AG04449 (cell line): ENCODE measurements at regions not wholly inside any gene's neighbourhood (a gene's known extent, or its start where the extent isn't known, plus 50 kb on each side); places are given as distances from the start of the nearest gene placed in this dataset.
"Not testable (repeated sequence)": the region's sequence is repeated elsewhere in the genome, so short reads cannot be mapped to it uniquely, and the experiment has no call there.

Experiments
- CTCF ChIA-PET: fragments of 350-600 bp; formaldehyde crosslinking; extraction: SDS; loops from one replicate; lab custom pipeline; 2021; ENCODE audit warnings: antibody characterized with exemption; lab: Yijun Ruan, JAX
- POLR2A ChIA-PET: fragments of 400-600, 350-600 bp; formaldehyde crosslinking; extraction: SDS; loops from one replicate; lab custom pipeline; 2020; ENCODE audit warnings: antibody characterized with exemption, inconsistent platforms; lab: Yijun Ruan, JAX
- DNase-seq: peaks from one replicate; pipeline ENCODE4 v3.0.0-alpha.2; 2010; ENCODE audit warnings: low read depth, low spot score
- H3K4me3 ChIP-seq: 2 replicates; pipeline ENCODE4 v1.5.1; 2011; ENCODE audit warnings: low read depth, mild to moderate bottlenecking, control low read depth, low read length
- CTCF ChIP-seq: IDR thresholded peaks from one replicate; pipeline ENCODE4 v1.5.1; 2011; ENCODE audit warnings: mild to moderate bottlenecking, moderate library complexity, low read length, control low read depth, inconsistent platforms; ENCODE audit not compliant: insufficient read depth; ENCODE audit errors: missing control alignments

DNA sequence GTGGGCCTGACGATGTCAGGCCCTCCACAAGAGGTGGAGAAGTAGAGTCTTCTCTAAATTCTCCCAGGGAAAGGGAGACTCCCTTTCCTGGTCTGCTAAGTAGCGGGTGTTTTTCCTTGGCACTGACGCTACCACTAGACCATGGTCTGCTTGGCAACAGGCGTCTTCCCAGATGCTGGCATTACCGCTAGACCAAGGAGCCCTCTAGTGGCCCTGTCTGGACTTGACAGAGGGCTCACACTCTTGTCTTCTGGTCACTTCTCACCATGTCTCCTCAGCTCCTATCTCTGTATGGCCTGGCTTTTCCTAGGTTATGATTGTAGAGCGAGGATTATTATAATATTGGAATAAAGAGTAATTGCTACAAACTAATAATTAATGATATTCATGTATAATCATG is 51.1 kb upstream of the RASSF6 start:
- H3K4me3 ChIP-seq, DNase-seq, POLR2A ChIA-PET: not testable (repeated sequence)
- CTCF ChIA-PET, result interaction anchor here (1.0 kb wide), 1 partner anchor 11 kb away, joined by 3 read pairs; no protein-coding TSS in a partner anchor

GRCh38 chr4:73673286-73673685 is 53.0 kb upstream of the RASSF6 start:
- H3K4me3 ChIP-seq, result no peak overlapping the region
- ChIA-PET POLR2A (no interaction called here), CTCF (interaction anchor here (1.6 to 5.2 kb wide), 3 partner anchors 10 to 250 kb away, joined by 5 to 37 read pairs (median 7); no protein-coding TSS in a partner anchor)
- DNase-seq, result no peak
- no peak for TF ChIP-seq CTCF

DNA sequence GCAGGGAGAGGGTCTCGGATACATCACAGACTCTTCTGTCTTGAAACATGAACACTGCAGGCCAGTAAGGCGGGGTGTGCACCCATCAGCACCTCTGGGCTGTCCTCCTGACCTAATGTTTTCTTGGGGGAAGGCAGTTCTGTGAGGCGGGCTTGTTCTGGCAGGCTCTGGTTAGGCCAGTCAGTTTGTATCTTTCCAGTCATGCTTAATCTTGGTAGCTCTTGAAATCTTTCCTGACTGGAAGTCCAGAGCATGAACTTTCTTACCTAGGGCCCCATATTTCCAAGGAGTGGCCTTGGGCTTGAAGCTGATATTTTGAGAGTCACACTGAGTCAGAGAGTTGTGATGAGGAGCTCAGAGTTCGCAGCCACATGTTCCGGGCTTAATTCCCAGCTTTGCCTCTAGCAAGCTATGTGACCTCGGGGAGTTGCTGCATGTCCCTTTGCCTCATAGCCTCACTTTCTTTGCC is 54.2 kb upstream of the RASSF6 start:
- H3K4me3 ChIP-seq, result no peak overlapping the region
- TF ChIP-seq CTCF, result no peak
- POLR2A ChIA-PET, result no interaction called here
- CTCF ChIA-PET, result interaction anchor here (0.6 to 5.2 kb wide), 5 partner anchors 12 to 768 kb away, joined by 3 to 37 read pairs (median 5); no protein-coding TSS in a partner anchor
- DNase-seq, result no peak

DNA sequence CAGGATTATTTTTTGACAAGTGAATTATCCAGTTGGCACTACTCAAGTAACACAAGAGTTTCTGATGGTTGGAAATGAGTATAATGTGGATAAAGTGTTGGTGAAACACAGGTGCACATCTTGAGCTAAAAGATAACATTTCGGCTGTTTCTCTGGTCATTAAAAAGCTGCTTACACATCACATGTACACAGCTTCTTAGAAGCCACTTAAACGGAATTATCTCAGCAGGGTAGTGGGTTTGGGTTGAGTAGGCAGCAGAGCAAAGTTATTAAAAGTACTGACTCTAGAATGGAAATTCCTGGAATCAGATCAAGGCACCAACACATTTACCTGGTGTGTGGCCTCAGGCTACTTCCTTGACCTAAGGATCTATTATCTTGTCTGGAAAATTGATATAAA is 55.4 kb upstream of the RASSF6 start:
- ChIA-PET CTCF (interaction anchor here (0.6 to 5.2 kb wide), 3 partner anchors 13 to 460 kb away, joined by 3 to 37 read pairs (median 4); no protein-coding TSS in a partner anchor), POLR2A (no interaction called here)
- H3K4me3 ChIP-seq, result no peak overlapping the region
- DNase-seq, result no peak
- no peak for TF ChIP-seq CTCF

DNA sequence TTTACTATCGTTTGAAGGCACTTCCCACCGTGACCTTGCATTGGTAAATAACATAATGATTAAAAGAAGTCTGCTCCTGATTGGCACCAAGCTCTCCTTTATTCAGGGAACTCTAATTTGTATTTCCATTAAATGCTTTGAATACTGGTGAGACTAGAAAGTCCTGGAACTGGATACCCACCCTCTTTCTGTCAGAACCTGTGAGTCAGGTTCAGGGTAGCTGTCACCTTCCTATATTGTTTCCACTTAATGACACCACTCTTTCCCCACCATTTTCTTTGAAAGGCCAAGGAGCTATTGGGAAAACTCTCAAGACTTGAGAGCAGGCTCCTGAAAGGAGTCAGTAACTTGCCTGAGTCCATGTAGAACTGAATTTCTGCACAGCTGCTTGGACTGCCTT is 55.9 kb upstream of the RASSF6 start:
- no peak for TF ChIP-seq CTCF
- CTCF ChIA-PET, result interaction anchor here (0.6 to 5.2 kb wide), 5 partner anchors 9 to 459 kb away, joined by 3 to 37 read pairs (median 3); partner anchors contain the start of gene CXCL2
- no peak overlapping the region for H3K4me3 ChIP-seq
- DNase-seq, result no peak
- POLR2A ChIA-PET, result no interaction called here

- H3K4me3 ChIP-seq, result no peak overlapping the region
- ChIA-PET POLR2A (no interaction called here), CTCF (interaction anchor here (0.6 to 5.2 kb wide), 4 partner anchors 10 to 422 kb away, joined by 3 to 37 read pairs (median 3); partner anchors contain the start of gene CXCL2)
- no peak for DNase-seq
- TF ChIP-seq CTCF, result no peak
These were observed 56.7 kb upstream of the RASSF6 start for GRCh38 chr4:73676861-73677323.

DNA sequence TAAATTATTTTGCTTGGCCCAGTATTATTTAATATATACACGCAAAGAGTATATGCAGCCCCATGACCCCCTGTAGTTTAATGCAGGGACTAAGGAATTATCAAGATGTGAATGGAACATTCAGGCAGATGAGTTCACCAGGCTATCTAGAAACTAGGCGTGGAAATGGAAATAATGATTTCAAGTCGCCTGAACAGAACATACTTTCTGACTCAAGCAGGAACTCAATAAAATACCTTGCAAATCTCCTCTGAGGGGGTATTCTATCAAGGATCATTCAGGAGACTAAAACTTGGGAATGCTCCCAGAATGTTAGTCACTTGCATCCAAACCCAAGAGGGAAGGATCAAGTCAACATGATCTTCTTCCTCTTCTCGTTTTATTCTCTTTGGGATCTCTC is 59.6 kb upstream of the RASSF6 start:
- POLR2A ChIA-PET, result no interaction called here
- no peak overlapping the region for H3K4me3 ChIP-seq
- CTCF ChIA-PET, result no interaction called here
- no peak for DNase-seq
- no peak for TF ChIP-seq CTCF
